ENCODE measurements at regions not wholly inside any gene's neighbourhood (a gene's known extent, or its start where the extent isn't known, plus 50 kb on each side); places are given as distances from the start of the nearest gene placed in this dataset.

- Histone ChIP-seq H3K4me1 (ENCODE audit: control insufficient read depth in 5 of 5, insufficient read depth in 5 of 5, low read length in 5 of 5) (peaks cover 0 to 7% (median 0%) of the 10 kb centered on the region in 5 donors), H3K9ac (ENCODE audit: low read length in 5 of 5) (no peak overlapping the region), H3K4me3 (ENCODE audit: low read depth in 1 of 5, low read length in 5 of 5) (no peak overlapping the region), H3K36me3 (ENCODE audit: control insufficient read depth in 5 of 5, insufficient read depth in 5 of 5, low read length in 5 of 5) (no peaks in the 10 kb centered on the region), H3K9me3 (ENCODE audit: control insufficient read depth in 5 of 5, low read length in 5 of 5) (no peaks in the 10 kb centered on the region), H3K27ac (ENCODE audit: low read depth, low read length) (no peak overlapping the region), H3K27me3 (ENCODE audit: control insufficient read depth in 5 of 5, insufficient read depth in 4 of 5, low read length in 5 of 5) (no peaks in the 10 kb centered on the region)
These were observed 251.8 kb downstream of the MAF start for GRCh38 chr16:79348521-79349306.

GRCh38 chr16:79347277-79347676 is 253.3 kb downstream of the MAF start:
- no peak overlapping the region for H3K4me3 ChIP-seq (ENCODE audit: low read depth in 1 of 5, low read length in 5 of 5)

GRCh38 chr16:79339863-79340262 is 260.7 kb downstream of the MAF start:
- Histone ChIP-seq H3K27ac (ENCODE audit: low read depth, low read length) (no peak overlapping the region), H3K27me3 (ENCODE audit: control insufficient read depth in 5 of 5, insufficient read depth in 4 of 5, low read length in 5 of 5) (no peaks in the 10 kb centered on the region), H3K9me3 (ENCODE audit: control insufficient read depth in 5 of 5, low read length in 5 of 5) (peaks cover 0 to 7% (median 0%) of the 10 kb centered on the region in 5 donors), H3K4me3 (ENCODE audit: low read depth in 1 of 5, low read length in 5 of 5) (no peak overlapping the region), H3K9ac (ENCODE audit: low read length in 5 of 5) (no peak overlapping the region), H3K4me1 (ENCODE audit: control insufficient read depth in 5 of 5, insufficient read depth in 5 of 5, low read length in 5 of 5) (peaks cover 0 to 11% (median 4%) of the 10 kb centered on the region in 5 donors), H3K36me3 (ENCODE audit: control insufficient read depth in 5 of 5, insufficient read depth in 5 of 5, low read length in 5 of 5) (no peaks in the 10 kb centered on the region)

More at GRCh38 chr16:79347277-79347676, 253.3 kb downstream of the MAF start:
- no peaks in the 10 kb centered on the region for H3K27me3 ChIP-seq (ENCODE audit: control insufficient read depth in 5 of 5, insufficient read depth in 4 of 5, low read length in 5 of 5)
- H3K27ac ChIP-seq (ENCODE audit: low read depth, low read length) = no peak overlapping the region
- peaks cover 0 to 6% (median 0%) of the 10 kb centered on the region in 5 donors for H3K4me1 ChIP-seq (ENCODE audit: control insufficient read depth in 5 of 5, insufficient read depth in 5 of 5, low read length in 5 of 5)
- no peak overlapping the region for H3K9ac ChIP-seq (ENCODE audit: low read length in 5 of 5)
- no peaks in the 10 kb centered on the region for H3K9me3 ChIP-seq (ENCODE audit: control insufficient read depth in 5 of 5, low read length in 5 of 5)
- H3K36me3 ChIP-seq (ENCODE audit: control insufficient read depth in 5 of 5, insufficient read depth in 5 of 5, low read length in 5 of 5) = no peaks in the 10 kb centered on the region

GRCh38 chr16:79337906-79338305 is 262.6 kb downstream of the MAF start:
- peaks cover 0 to 11% (median 4%) of the 10 kb centered on the region in 5 donors for H3K4me1 ChIP-seq (ENCODE audit: control insufficient read depth in 5 of 5, insufficient read depth in 5 of 5, low read length in 5 of 5)
- H3K36me3 ChIP-seq (ENCODE audit: control insufficient read depth in 5 of 5, insufficient read depth in 5 of 5, low read length in 5 of 5) = no peaks in the 10 kb centered on the region
- H3K4me3 ChIP-seq (ENCODE audit: low read depth in 1 of 5, low read length in 5 of 5) = no peak overlapping the region

GRCh38 chr16:79336437-79337229 is 263.9 kb downstream of the MAF start:
- H3K27ac ChIP-seq (ENCODE audit: low read depth, low read length) = peak overlapping the region; percentile 28
- no peaks in the 10 kb centered on the region for H3K27me3 ChIP-seq (ENCODE audit: control insufficient read depth in 5 of 5, insufficient read depth in 4 of 5, low read length in 5 of 5)
- peaks cover 0 to 7% (median 0%) of the 10 kb centered on the region in 5 donors for H3K9me3 ChIP-seq (ENCODE audit: control insufficient read depth in 5 of 5, low read length in 5 of 5)
- H3K36me3 ChIP-seq (ENCODE audit: control insufficient read depth in 5 of 5, insufficient read depth in 5 of 5, low read length in 5 of 5) = no peaks in the 10 kb centered on the region
- H3K9ac ChIP-seq (ENCODE audit: low read length in 5 of 5) = no peak overlapping the region
- no peak overlapping the region for H3K4me3 ChIP-seq (ENCODE audit: low read depth in 1 of 5, low read length in 5 of 5)
- H3K4me1 ChIP-seq (ENCODE audit: control insufficient read depth in 5 of 5, insufficient read depth in 5 of 5, low read length in 5 of 5) = peaks cover 0 to 11% (median 4%) of the 10 kb centered on the region in 5 donors

More at GRCh38 chr16:79337906-79338305, 262.6 kb downstream of the MAF start:
- Histone ChIP-seq H3K9me3 (ENCODE audit: control insufficient read depth in 5 of 5, low read length in 5 of 5) (peaks cover 0 to 7% (median 0%) of the 10 kb centered on the region in 5 donors), H3K27ac (ENCODE audit: low read depth, low read length) (no peak overlapping the region), H3K9ac (ENCODE audit: low read length in 5 of 5) (no peak overlapping the region), H3K27me3 (ENCODE audit: control insufficient read depth in 5 of 5, insufficient read depth in 4 of 5, low read length in 5 of 5) (no peaks in the 10 kb centered on the region)

GRCh38 chr16:79334127-79334526 is 266.4 kb downstream of the MAF start:
- Histone ChIP-seq H3K27ac (ENCODE audit: low read depth, low read length) (no peak overlapping the region), H3K9me3 (ENCODE audit: control insufficient read depth in 5 of 5, low read length in 5 of 5) (peaks cover 0 to 7% (median 0%) of the 10 kb centered on the region in 5 donors), H3K4me1 (ENCODE audit: control insufficient read depth in 5 of 5, insufficient read depth in 5 of 5, low read length in 5 of 5) (peaks cover 3 to 32% (median 23%) of the 10 kb centered on the region in 5 donors), H3K36me3 (ENCODE audit: control insufficient read depth in 5 of 5, insufficient read depth in 5 of 5, low read length in 5 of 5) (no peaks in the 10 kb centered on the region), H3K27me3 (ENCODE audit: control insufficient read depth in 5 of 5, insufficient read depth in 4 of 5, low read length in 5 of 5) (no peaks in the 10 kb centered on the region), H3K4me3 (ENCODE audit: low read depth in 1 of 5, low read length in 5 of 5) (no peak overlapping the region), H3K9ac (ENCODE audit: low read length in 5 of 5) (no peak overlapping the region)

- no peaks in the 10 kb centered on the region for H3K36me3 ChIP-seq (ENCODE audit: control insufficient read depth in 5 of 5, insufficient read depth in 5 of 5, low read length in 5 of 5)
- no peaks in the 10 kb centered on the region for H3K27me3 ChIP-seq (ENCODE audit: control insufficient read depth in 5 of 5, insufficient read depth in 4 of 5, low read length in 5 of 5)
- H3K9ac ChIP-seq (ENCODE audit: low read length in 5 of 5) = no peak overlapping the region
These were observed 269.5 kb downstream of the MAF start for GRCh38 chr16:79331066-79331465.

GRCh38 chr16:79329967-79330366 is 270.6 kb downstream of the MAF start:
- Histone ChIP-seq H3K9me3 (ENCODE audit: control insufficient read depth in 5 of 5, low read length in 5 of 5) (no peaks in the 10 kb centered on the region), H3K27me3 (ENCODE audit: control insufficient read depth in 5 of 5, insufficient read depth in 4 of 5, low read length in 5 of 5) (no peaks in the 10 kb centered on the region), H3K4me3 (ENCODE audit: low read depth in 1 of 5, low read length in 5 of 5) (no peak overlapping the region), H3K27ac (ENCODE audit: low read depth, low read length) (no peak overlapping the region), H3K36me3 (ENCODE audit: control insufficient read depth in 5 of 5, insufficient read depth in 5 of 5, low read length in 5 of 5) (no peaks in the 10 kb centered on the region), H3K9ac (ENCODE audit: low read length in 5 of 5) (no peak overlapping the region), H3K4me1 (ENCODE audit: control insufficient read depth in 5 of 5, insufficient read depth in 5 of 5, low read length in 5 of 5) (peaks cover 3 to 36% (median 35%) of the 10 kb centered on the region in 5 donors)

More at GRCh38 chr16:79331066-79331465, 269.5 kb downstream of the MAF start:
- Histone ChIP-seq H3K9me3 (ENCODE audit: control insufficient read depth in 5 of 5, low read length in 5 of 5) (peaks cover 0 to under 1% (median 0%) of the 10 kb centered on the region in 5 donors), H3K4me1 (ENCODE audit: control insufficient read depth in 5 of 5, insufficient read depth in 5 of 5, low read length in 5 of 5) (peaks cover 3 to 36% (median 35%) of the 10 kb centered on the region in 5 donors), H3K27ac (ENCODE audit: low read depth, low read length) (no peak overlapping the region), H3K4me3 (ENCODE audit: low read depth in 1 of 5, low read length in 5 of 5) (no peak overlapping the region)

- Histone ChIP-seq H3K27ac (ENCODE audit: low read depth, low read length) (no peak overlapping the region), H3K27me3 (ENCODE audit: control insufficient read depth in 5 of 5, insufficient read depth in 4 of 5, low read length in 5 of 5) (no peaks in the 10 kb centered on the region), H3K36me3 (ENCODE audit: control insufficient read depth in 5 of 5, insufficient read depth in 5 of 5, low read length in 5 of 5) (no peaks in the 10 kb centered on the region), H3K9ac (ENCODE audit: low read length in 5 of 5) (no peak overlapping the region), H3K9me3 (ENCODE audit: control insufficient read depth in 5 of 5, low read length in 5 of 5) (no peaks in the 10 kb centered on the region), H3K4me3 (ENCODE audit: low read depth in 1 of 5, low read length in 5 of 5) (no peak overlapping the region), H3K4me1 (ENCODE audit: control insufficient read depth in 5 of 5, insufficient read depth in 5 of 5, low read length in 5 of 5) (peaks cover 3 to 36% (median 35%) of the 10 kb centered on the region in 5 donors)
These were observed 271.4 kb downstream of the MAF start for GRCh38 chr16:79329166-79329521.

All from subcutaneous abdominal adipose tissue (tissue), 5 donors.